ENCODE measurements at regions not wholly inside any gene's neighbourhood (a gene's known extent, or its start where the extent isn't known, plus 50 kb on each side); places are given as distances from the start of the nearest gene placed in this dataset.

- no peak for DNase-seq
- Mint-ChIP-seq H3K36me3 (no peaks in the 10 kb centered on the region), H3K4me3 (no peak overlapping the region), H3K27ac (no peak overlapping the region), H3K9me3 (peaks cover 0 to 14% (median 7%) of the 10 kb centered on the region in 8 donors), H3K27me3 (no peaks in the 10 kb centered on the region), H3K4me1 (no peaks in the 10 kb centered on the region)
- CTCF ChIA-PET (ENCODE audit: partially characterized antibody) = no interaction called here
- POLR2A ChIA-PET (ENCODE audit: partially characterized antibody) = no interaction called here
- Histone ChIP-seq H3K36me3 (ENCODE audit: insufficient read depth, low read length) (no peaks in the 10 kb centered on the region), H3K27ac (ENCODE audit: low read depth, low read length) (no peak overlapping the region), H3K4me3 (ENCODE audit: low read length in 2 of 2) (no peak overlapping the region), H3K9me3 (ENCODE audit: control insufficient read depth in 1 of 2, low read length in 2 of 2) (no peaks in the 10 kb centered on the region), H3K4me1 (ENCODE audit: insufficient read depth, low read length) (no peaks in the 10 kb centered on the region), H3K27me3 (ENCODE audit: insufficient read depth, low read length) (no peaks in the 10 kb centered on the region)
- intact Hi-C loops (cut with micrococcal nuclease) = no loop called here
Observed at GRCh38 chr1:190022709-190023108, 455.0 kb downstream of the BRINP3 start.

GRCh38 chr1:190029441-190029840 lies 448.2 kb downstream of the BRINP3 start:
- Histone ChIP-seq H3K4me1 (ENCODE audit: insufficient read depth, low read length) (no peaks in the 10 kb centered on the region), H3K27me3 (ENCODE audit: insufficient read depth, low read length) (no peaks in the 10 kb centered on the region), H3K9me3 (ENCODE audit: control insufficient read depth in 1 of 2, low read length in 2 of 2) (no peaks in the 10 kb centered on the region), H3K36me3 (ENCODE audit: insufficient read depth, low read length) (no peaks in the 10 kb centered on the region), H3K27ac (ENCODE audit: low read depth, low read length) (no peak overlapping the region), H3K4me3 (ENCODE audit: low read length in 2 of 2) (no peak overlapping the region)
- H3K4me1 Mint-ChIP-seq = no peaks in the 10 kb centered on the region
- ChIA-PET POLR2A (ENCODE audit: partially characterized antibody) (no interaction called here), CTCF (ENCODE audit: partially characterized antibody) (no interaction called here)
- peaks cover 0 to 19% (median 7%) of the 10 kb centered on the region in 8 donors for H3K9me3 Mint-ChIP-seq
- intact Hi-C loops (cut with micrococcal nuclease) = no loop called here
- no peak for DNase-seq
- H3K27me3 Mint-ChIP-seq = no peaks in the 10 kb centered on the region
- no peak overlapping the region for H3K4me3 Mint-ChIP-seq
- no peaks in the 10 kb centered on the region for H3K36me3 Mint-ChIP-seq
- no peak overlapping the region for H3K27ac Mint-ChIP-seq

- Histone ChIP-seq H3K27ac (ENCODE audit: low read depth, low read length) (no peak overlapping the region), H3K27me3 (ENCODE audit: insufficient read depth, low read length) (no peaks in the 10 kb centered on the region), H3K9me3 (ENCODE audit: control insufficient read depth in 1 of 2, low read length in 2 of 2) (no peaks in the 10 kb centered on the region), H3K4me1 (ENCODE audit: insufficient read depth, low read length) (no peaks in the 10 kb centered on the region), H3K36me3 (ENCODE audit: insufficient read depth, low read length) (no peaks in the 10 kb centered on the region), H3K4me3 (ENCODE audit: low read length in 2 of 2) (no peak overlapping the region)
- Mint-ChIP-seq H3K27me3 (no peaks in the 10 kb centered on the region), H3K4me3 (no peak overlapping the region), H3K36me3 (no peaks in the 10 kb centered on the region), H3K27ac (no peak overlapping the region), H3K9me3 (peaks cover 0 to 31% (median 16%) of the 10 kb centered on the region in 8 donors), H3K4me1 (no peaks in the 10 kb centered on the region)
- CTCF ChIA-PET (ENCODE audit: partially characterized antibody) = no interaction called here
- POLR2A ChIA-PET (ENCODE audit: partially characterized antibody) = no interaction called here
- DNase-seq = no peak
- intact Hi-C loops (cut with micrococcal nuclease) = no loop called here
Observed at GRCh38 chr1:190043655-190044054, 434.0 kb downstream of the BRINP3 start.

- Mint-ChIP-seq H3K4me1 (no peaks in the 10 kb centered on the region), H3K36me3 (no peaks in the 10 kb centered on the region), H3K9me3 (peaks cover 0 to 19% (median 10%) of the 10 kb centered on the region in 8 donors), H3K27ac (no peak overlapping the region), H3K27me3 (no peaks in the 10 kb centered on the region), H3K4me3 (no peak overlapping the region)
- Histone ChIP-seq H3K4me3 (ENCODE audit: low read length in 2 of 2) (no peak overlapping the region), H3K36me3 (ENCODE audit: insufficient read depth, low read length) (no peaks in the 10 kb centered on the region), H3K27me3 (ENCODE audit: insufficient read depth, low read length) (no peaks in the 10 kb centered on the region), H3K27ac (ENCODE audit: low read depth, low read length) (no peak overlapping the region), H3K4me1 (ENCODE audit: insufficient read depth, low read length) (no peaks in the 10 kb centered on the region), H3K9me3 (ENCODE audit: control insufficient read depth in 1 of 2, low read length in 2 of 2) (no peaks in the 10 kb centered on the region)
- no peak for DNase-seq
- POLR2A ChIA-PET (ENCODE audit: partially characterized antibody) = no interaction called here
- intact Hi-C loops (cut with micrococcal nuclease) = no loop called here
- CTCF ChIA-PET (ENCODE audit: partially characterized antibody) = no interaction called here
Observed at GRCh38 chr1:190046231-190046630, 431.4 kb downstream of the BRINP3 start.
